OCI-LY1 (cell line): ENCODE measurements at regions not wholly inside any gene's neighbourhood (a gene's known extent, or its start where the extent isn't known, plus 50 kb on each side); places are given as distances from the start of the nearest gene placed in this dataset.

ENCODE experiments used
- H2AFZ ChIP-seq: fragments of 200-600 bp; sonication (generic), shearing (Covaris generic); 2 replicates; pipeline ENCODE4 v1.6.0; 2014; ENCODE audit warnings: antibody characterized with exemption, mild to moderate bottlenecking, low read length
- H3F3A ChIP-seq: fragments of 200-600 bp; sonication (generic), shearing (Covaris generic); 2 replicates; pipeline ENCODE4 v1.6.0; 2014; ENCODE audit warnings: mild to moderate bottlenecking, antibody characterized with exemption, low read length, moderate library complexity; ENCODE audit not compliant: insufficient read depth
- H3K27ac ChIP-seq: fragments of 200-600 bp; sonication (generic); 2 replicates; pipeline ENCODE4 v1.5.1; 2014; ENCODE audit warnings: low read length, mixed run types, mild to moderate bottlenecking, low read depth; ENCODE audit not compliant: poor library complexity, severe bottlenecking
- H3K27me3 ChIP-seq: fragments of 200-600 bp; sonication (generic); 2 replicates; pipeline ENCODE4 v1.6.0; 2014; ENCODE audit warnings: antibody characterized with exemption, mild to moderate bottlenecking, low read length, moderate library complexity; ENCODE audit not compliant: insufficient read depth
- H3K36me3 ChIP-seq: fragments of 200-600 bp; sonication (generic); 2 replicates; pipeline ENCODE4 v1.6.1; 2014; ENCODE audit warnings: mild to moderate bottlenecking, antibody characterized with exemption, low read length, moderate library complexity, mixed read lengths; ENCODE audit not compliant: insufficient read depth
- H3K4me1 ChIP-seq: fragments of 200-600 bp; sonication (generic); 2 replicates; pipeline ENCODE4 v1.5.1; 2014; ENCODE audit warnings: mild to moderate bottlenecking, low read length, moderate library complexity; ENCODE audit not compliant: insufficient read depth, severe bottlenecking
- H3K4me2 ChIP-seq: fragments of 200-600 bp; sonication (generic), shearing (Covaris generic); 2 replicates; pipeline ENCODE4 v1.6.1; 2014; ENCODE audit warnings: low read length
- H3K4me3 ChIP-seq: fragments of 200-600 bp; sonication (generic); 2 replicates; pipeline ENCODE4 v1.5.1; 2014; ENCODE audit warnings: low read length, low read depth, mild to moderate bottlenecking, mixed read lengths; ENCODE audit not compliant: poor library complexity, severe bottlenecking
- H3K79me2 ChIP-seq: fragments of 200-600 bp; shearing (Covaris generic); 2 replicates; pipeline ENCODE4 v1.6.1; 2016; ENCODE audit warnings: mixed run types, low read length, mixed read lengths; ENCODE audit not compliant: insufficient read depth
- H3K9ac ChIP-seq: fragments of 200-600 bp; sonication (generic), shearing (Covaris generic); 2 replicates; pipeline ENCODE4 v1.6.1; 2014; ENCODE audit warnings: mild to moderate bottlenecking, low read length, mixed read lengths
- H3K9me2 ChIP-seq: fragments of 200-600 bp; sonication (generic), shearing (Covaris generic); 2 replicates; pipeline ENCODE4 v1.6.1; 2014; ENCODE audit warnings: low read depth, mild to moderate bottlenecking, low read length, mixed read lengths
- H3K9me3 ChIP-seq: fragments of 200-600 bp; shearing (Covaris generic); 2 replicates; pipeline ENCODE4 v1.6.1; 2014; ENCODE audit warnings: low read length, mixed read lengths
- H4K20me1 ChIP-seq: fragments of 200-600 bp; sonication (generic), shearing (Covaris generic); 2 replicates; pipeline ENCODE4 v1.6.0; 2016; ENCODE audit warnings: mild to moderate bottlenecking, low read length; ENCODE audit not compliant: insufficient read depth
- CTCF ChIP-seq: fragments of 200-600 bp; sonication (generic), shearing (Covaris generic); IDR thresholded peaks from 2 replicates; pipeline ENCODE4 v1.5.1; 2017; ENCODE audit warnings: mild to moderate bottlenecking, antibody characterized with exemption, low read length, moderate library complexity, mixed read lengths
- EZH2 ChIP-seq: fragments of 200-600 bp; sonication (generic), shearing (Covaris generic); IDR thresholded peaks from 2 replicates; pipeline ENCODE4 v1.8.0; 2017; ENCODE audit warnings: borderline replicate concordance, mixed run types, mild to moderate bottlenecking, antibody characterized with exemption, low read length, moderate library complexity, mixed read lengths

GRCh38 chr2:6283259-6283658, 582.4 kb downstream of the CMPK2 start:
- Histone ChIP-seq H3K79me2 (no peaks in the 10 kb centered on the region), H3K36me3 (no peaks in the 10 kb centered on the region), H3K4me3 (no peak overlapping the region), H3K4me1 (peaks cover 18% of the 10 kb centered on the region), H3K4me2 (no peak overlapping the region), H2AFZ (no peak overlapping the region), H3F3A (no peaks in the 10 kb centered on the region), H3K9me3 (peaks cover 4% of the 10 kb centered on the region; the same call in 1 of the 2 replicates), H3K9ac (no peak overlapping the region), H3K27ac (no peak overlapping the region), H4K20me1 (no peaks in the 10 kb centered on the region), H3K9me2 (no peaks in the 10 kb centered on the region), H3K27me3 (no peaks in the 10 kb centered on the region)
- no peak for TF ChIP-seq EZH2
- TF ChIP-seq CTCF = no peak

GRCh38 chr2:6287406-6287805, 578.3 kb downstream of the CMPK2 start:
- Histone ChIP-seq H2AFZ (peak overlapping the region; percentile 49; the same call in 1 of the 2 replicates), H3K9me3 (no peaks in the 10 kb centered on the region), H3K4me2 (no peak overlapping the region), H3K4me1 (peaks cover 42% of the 10 kb centered on the region), H3K27ac (peak overlapping the region; percentile 19), H3K27me3 (no peaks in the 10 kb centered on the region), H3K9me2 (no peaks in the 10 kb centered on the region), H3K36me3 (no peaks in the 10 kb centered on the region), H3K79me2 (no peaks in the 10 kb centered on the region), H3F3A (no peaks in the 10 kb centered on the region), H4K20me1 (no peaks in the 10 kb centered on the region), H3K9ac (no peak overlapping the region), H3K4me3 (no peak overlapping the region)
- TF ChIP-seq EZH2 = no peak
- no peak for TF ChIP-seq CTCF

GRCh38 chr2:6288791-6289190, 576.9 kb downstream of the CMPK2 start:
- Histone ChIP-seq H2AFZ (no peak overlapping the region), H3K4me1 (peaks cover 42% of the 10 kb centered on the region), H3K79me2 (no peaks in the 10 kb centered on the region), H3K9me2 (no peaks in the 10 kb centered on the region), H3K9me3 (no peaks in the 10 kb centered on the region; the same call in 1 of the 2 replicates), H3K27me3 (no peaks in the 10 kb centered on the region), H3F3A (no peaks in the 10 kb centered on the region), H3K4me3 (no peak overlapping the region), H3K36me3 (no peaks in the 10 kb centered on the region), H4K20me1 (no peaks in the 10 kb centered on the region), H3K27ac (peak overlapping the region; percentile 15), H3K4me2 (no peak overlapping the region), H3K9ac (no peak overlapping the region)
- TF ChIP-seq CTCF (no peak), EZH2 (no peak)
